Urinary bladder (tissue), 3 donors: ENCODE measurements at regions not wholly inside any gene's neighbourhood (a gene's known extent, or its start where the extent isn't known, plus 50 kb on each side); places are given as distances from the start of the nearest gene placed in this dataset.

Source experiments
- DNase-seq: peaks from one replicate; pipeline ENCODE4 v3.0.0-alpha.2; 2015; ENCODE audit errors: extremely low spot score
- H3K27ac ChIP-seq: one replicate; pipeline ENCODE4 v1.5.1; 2013; ENCODE audit warnings: low read depth, mild to moderate bottlenecking, moderate library complexity
- H3K36me3 ChIP-seq: one replicate; pipeline ENCODE4 v1.6.1; 2013; ENCODE audit warnings: mild to moderate bottlenecking, moderate library complexity; ENCODE audit not compliant: insufficient read depth
- H3K4me1 ChIP-seq: one replicate; pipeline ENCODE4 v1.6.1; 2013; ENCODE audit warnings: mild to moderate bottlenecking, moderate library complexity; ENCODE audit not compliant: insufficient read depth
- H3K4me3 ChIP-seq: one replicate; pipeline ENCODE4 v1.5.1; 2013; ENCODE audit warnings: low read depth, low read length
- WGBS: extraction: QIAGEN DNeasy Blood & Tissue Kit; methylation state at CpG from one replicate; pipeline ENCODE4 v1.1.7; 2013; 5-methylcytosine and 5-hydroxymethylcytosine counted together
- donor health status: healthy with polysubstance abuse.
- donor health status: healthy.

GRCh38 chr12:98151105-98151590 is 364.2 kb upstream of the TMPO start:
- Histone ChIP-seq H3K4me3 (no peak overlapping the region), H3K27ac (no peak overlapping the region), H3K36me3 (peaks cover 1% of the 10 kb centered on the region), H3K4me1 (no peaks in the 10 kb centered on the region)
- 59% methylated on average over 4 of the region's 4 CpGs for WGBS
- no peak for DNase-seq

- H3K36me3 ChIP-seq: peaks cover 1% of the 10 kb centered on the region
- H3K4me1 ChIP-seq: no peaks in the 10 kb centered on the region
- H3K27ac ChIP-seq: no peak overlapping the region
- DNase-seq: no peak
- WGBS: 80% methylated on average over 1 of the region's 1 CpG
- no peak overlapping the region for H3K4me3 ChIP-seq
Measured at GRCh38 chr12:98151984-98152383, 363.4 kb upstream of the TMPO start.

- 12% methylated on average over 4 of the region's 4 CpGs for WGBS
- peaks cover 1% of the 10 kb centered on the region for H3K36me3 ChIP-seq
Measured at GRCh38 chr12:98154850-98155249, 360.5 kb upstream of the TMPO start.

DNA sequence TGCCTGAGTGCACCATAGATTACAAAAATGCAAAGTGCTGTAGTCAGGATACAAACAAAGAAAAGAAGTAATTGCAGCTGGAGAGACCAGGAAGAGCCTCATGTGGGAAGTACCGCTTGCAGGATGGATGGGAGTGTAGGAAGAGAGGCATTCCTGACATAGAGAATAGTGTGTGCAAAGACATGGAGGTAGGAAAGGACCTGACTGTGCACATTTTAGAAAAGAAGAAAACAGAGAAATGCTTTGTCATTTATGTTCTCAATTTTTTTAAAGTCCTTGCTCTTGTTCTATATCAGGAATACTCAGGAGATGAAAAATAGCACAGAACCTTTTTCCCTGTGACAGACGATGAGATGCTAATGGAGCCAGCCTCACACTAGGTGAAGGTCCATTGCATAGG is 358.7 kb upstream of the TMPO start:
- WGBS: 74% methylated on average over 2 of the region's 2 CpGs
- DNase-seq: no peak
- Histone ChIP-seq H3K27ac (no peak overlapping the region), H3K4me1 (no peaks in the 10 kb centered on the region), H3K4me3 (no peak overlapping the region), H3K36me3 (no peaks in the 10 kb centered on the region)

More at GRCh38 chr12:98154850-98155249, 360.5 kb upstream of the TMPO start:
- Histone ChIP-seq H3K4me3 (no peak overlapping the region), H3K4me1 (no peaks in the 10 kb centered on the region), H3K27ac (no peak overlapping the region)
- no peak for DNase-seq

DNA sequence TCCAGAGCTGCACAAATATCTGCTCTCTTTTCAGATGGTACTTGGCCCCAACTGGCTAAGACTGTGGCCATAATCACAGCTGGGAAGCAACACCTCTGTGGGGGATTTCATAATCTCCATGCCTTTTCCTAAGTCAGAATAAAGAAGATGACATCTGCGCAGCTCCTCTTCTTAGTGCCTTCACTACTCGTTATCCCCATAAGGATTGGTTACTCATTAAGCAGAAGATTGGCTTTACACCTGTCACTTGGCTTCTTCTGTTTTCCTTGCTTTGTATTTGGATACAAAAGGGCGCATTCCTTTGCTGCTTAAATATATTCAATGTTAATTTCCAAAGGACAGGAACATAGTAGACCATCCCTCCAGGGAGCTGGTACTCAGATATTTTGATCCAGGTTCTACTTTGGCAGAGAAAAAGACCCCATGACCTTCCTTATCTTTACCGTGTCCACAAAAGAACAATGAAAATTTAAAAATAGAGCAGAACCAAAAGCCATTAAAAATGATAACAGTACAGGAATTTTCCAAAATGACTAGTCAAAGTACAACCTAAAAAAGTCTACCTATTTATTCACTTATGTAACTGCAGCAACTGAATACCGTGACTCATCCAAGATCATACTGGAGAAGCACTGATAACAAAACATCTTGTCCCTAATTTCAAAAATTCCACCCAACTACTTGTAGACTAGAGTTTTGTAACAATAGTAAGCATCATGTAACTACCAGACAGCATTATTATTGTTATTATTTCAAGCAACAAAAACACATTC is 352.3 kb upstream of the TMPO start:
- Histone ChIP-seq H3K4me3 (no peak overlapping the region), H3K36me3 (no peaks in the 10 kb centered on the region), H3K4me1 (no peaks in the 10 kb centered on the region), H3K27ac (no peak overlapping the region)
- no peak for DNase-seq
- 70% methylated on average over 5 of the region's 5 CpGs for WGBS

DNA sequence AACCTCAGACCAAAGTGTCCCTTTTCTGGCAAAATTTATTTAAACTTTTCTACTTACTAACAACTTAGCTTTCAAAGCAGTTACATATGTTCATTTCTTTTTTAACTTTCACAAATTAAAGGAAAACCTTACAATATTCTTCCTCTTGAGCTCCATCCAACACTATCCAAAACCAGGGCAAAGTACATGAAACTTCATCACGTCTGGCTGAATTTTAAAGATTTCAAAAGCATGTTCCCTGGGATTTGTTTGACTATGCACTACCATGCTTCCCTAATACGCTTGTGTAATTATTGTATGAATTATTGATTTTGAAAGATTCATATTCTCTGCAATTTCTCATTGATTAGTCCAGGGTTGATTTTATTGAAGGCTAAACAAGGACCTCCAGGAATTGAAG is 343.1 kb upstream of the TMPO start:
- H3K4me1 ChIP-seq: no peaks in the 10 kb centered on the region
- H3K4me3 ChIP-seq: no peak overlapping the region
- no peaks in the 10 kb centered on the region for H3K36me3 ChIP-seq
- DNase-seq: no peak
- no peak overlapping the region for H3K27ac ChIP-seq
- WGBS: 82% methylated on average over 2 of the region's 2 CpGs

DNA sequence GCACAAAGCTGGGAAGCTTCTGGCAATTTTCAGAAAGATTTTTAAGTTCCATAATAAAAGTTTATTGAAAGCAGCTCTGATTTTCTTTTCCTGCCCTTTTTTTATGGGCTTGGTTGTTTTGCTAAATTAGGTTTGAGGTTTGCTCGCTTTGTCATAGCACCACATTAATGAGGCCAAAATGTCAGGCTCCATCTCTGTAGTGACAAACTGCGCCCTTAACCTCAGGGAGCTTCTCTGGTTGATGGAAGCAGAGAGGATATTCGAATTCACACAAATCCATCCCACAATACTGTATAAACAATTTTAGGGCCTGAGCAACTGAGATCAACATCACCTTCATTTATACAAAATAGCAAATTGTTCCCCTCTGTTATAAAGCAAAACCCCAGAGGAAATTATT is 342.6 kb upstream of the TMPO start:
- Histone ChIP-seq H3K36me3 (no peaks in the 10 kb centered on the region), H3K27ac (no peak overlapping the region), H3K4me1 (no peaks in the 10 kb centered on the region), H3K4me3 (no peak overlapping the region)
- 65% methylated on average over 3 of the region's 3 CpGs for WGBS
- no peak for DNase-seq

DNA sequence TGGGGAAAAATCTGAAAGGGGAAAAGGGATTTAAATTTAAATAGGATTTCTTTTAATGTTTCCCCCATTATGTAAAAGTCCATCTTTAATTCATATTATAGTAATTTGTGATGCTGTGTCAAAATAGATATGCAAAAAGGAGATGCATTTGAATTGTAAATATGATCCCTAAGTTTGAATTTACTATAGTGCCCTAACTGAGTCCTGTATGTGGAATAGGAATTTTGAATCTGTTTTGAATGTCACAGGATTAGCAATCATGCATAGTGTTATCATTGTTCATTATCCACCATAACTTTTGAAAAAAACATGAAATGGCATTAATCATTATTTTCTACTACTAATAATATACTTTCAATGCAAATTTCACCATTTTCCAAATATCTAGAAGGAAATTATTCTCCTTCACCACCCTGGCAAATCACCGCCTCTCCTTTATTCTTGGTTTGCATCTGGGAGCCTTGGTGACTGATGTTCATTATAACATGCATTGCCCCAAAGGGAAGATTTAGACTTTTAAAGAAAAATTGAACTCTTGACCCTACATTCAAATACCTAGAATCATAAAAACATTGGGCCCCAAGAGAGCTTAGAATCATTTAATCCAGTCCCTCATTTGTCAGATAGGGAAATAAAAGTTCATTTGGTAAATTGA is 341.5 kb upstream of the TMPO start:
- WGBS: 96% methylated on average over 1 of the region's 1 CpG
- no peak overlapping the region for H3K27ac ChIP-seq

GRCh38 chr12:98174428-98174809 is 341.0 kb upstream of the TMPO start:
- Histone ChIP-seq H3K36me3 (no peaks in the 10 kb centered on the region), H3K4me1 (no peaks in the 10 kb centered on the region), H3K27ac (no peak overlapping the region), H3K4me3 (no peak overlapping the region)
- WGBS: 85% methylated on average over 5 of the region's 5 CpGs
- no peak for DNase-seq

More for the DNA sequence above, 341.5 kb upstream of the TMPO start:
- Histone ChIP-seq H3K36me3 (no peaks in the 10 kb centered on the region), H3K4me3 (no peak overlapping the region), H3K4me1 (no peaks in the 10 kb centered on the region)
- DNase-seq: no peak

- Histone ChIP-seq H3K4me1 (no peaks in the 10 kb centered on the region), H3K4me3 (no peak overlapping the region), H3K36me3 (no peaks in the 10 kb centered on the region), H3K27ac (no peak overlapping the region)
- no peak for DNase-seq
Measured at GRCh38 chr12:98178126-98178525, 337.3 kb upstream of the TMPO start.

GRCh38 chr12:98179151-98179550 is 336.2 kb upstream of the TMPO start:
- no peaks in the 10 kb centered on the region for H3K4me1 ChIP-seq
- no peak overlapping the region for H3K4me3 ChIP-seq
- H3K36me3 ChIP-seq: no peaks in the 10 kb centered on the region
- DNase-seq: no peak
- H3K27ac ChIP-seq: no peak overlapping the region

- Histone ChIP-seq H3K4me3 (no peak overlapping the region), H3K4me1 (no peaks in the 10 kb centered on the region), H3K27ac (no peak overlapping the region), H3K36me3 (no peaks in the 10 kb centered on the region)
- 79% methylated on average over 13 of the region's 13 CpGs for WGBS
- no peak for DNase-seq
Measured at GRCh38 chr12:98180603-98181002, 334.8 kb upstream of the TMPO start.

- H3K4me1 ChIP-seq: no peaks in the 10 kb centered on the region
- no peak for DNase-seq
- H3K4me3 ChIP-seq: no peak overlapping the region
- WGBS: 89% methylated on average over 2 of the region's 2 CpGs
- no peak overlapping the region for H3K27ac ChIP-seq
- H3K36me3 ChIP-seq: no peaks in the 10 kb centered on the region
Measured at GRCh38 chr12:98182821-98183220, 332.6 kb upstream of the TMPO start.

GRCh38 chr12:98185606-98186005 is 329.8 kb upstream of the TMPO start:
- WGBS: 44% methylated on average over 3 of the region's 3 CpGs
- Histone ChIP-seq H3K36me3 (no peaks in the 10 kb centered on the region), H3K27ac (no peak overlapping the region), H3K4me1 (no peaks in the 10 kb centered on the region), H3K4me3 (no peak overlapping the region)
- DNase-seq: no peak
